Pancreas (tissue), 10 donors: ENCODE measurements at regions not wholly inside any gene's neighbourhood (a gene's known extent, or its start where the extent isn't known, plus 50 kb on each side); places are given as distances from the start of the nearest gene placed in this dataset.

Source experiments
- ATAC-seq, 4 donors: fragments of 200-7000 bp; cut with Tn5 transposase; one replicate each; pipeline versions ENCODE4 v1.8.0 to v1.9.1; 2020; ENCODE audit warnings: mild to moderate bottlenecking in 4 of 4, moderate library complexity in 4 of 4
- DNase-seq, 6 donors: peaks; one replicate each; pipeline ENCODE4 v3.0.0-alpha.2; 2020
- FAIRE-seq: peaks from 2 replicates; lab custom pipeline; 2012; peaks lifted over from hg19 to GRCh38; lab: Jason Lieb, UNC
- H3K27ac ChIP-seq, 4 donors: fragments of 200-600 bp; sonication (generic); 1 replicate in 3 of 4; 2 replicates in 1 of 4; pipeline versions ENCODE4 v1.5.0 to v1.8.0; 2020
- H3K27me3 ChIP-seq, 4 donors: fragments of 200-600 bp; one replicate each; pipeline ENCODE4 v1.8.0; 2021
- H3K36me3 ChIP-seq, 3 donors: fragments of 200-600 bp; sonication (generic) in 1 of 3; one replicate each; pipeline versions ENCODE4 v1.5.0 to v1.8.0; 2020 to 2021
- H3K4me1 ChIP-seq, 3 donors: fragments of 200-600 bp; one replicate each; pipeline ENCODE4 v1.8.0; 2021
- H3K4me3 ChIP-seq, 4 donors: fragments of 200-600 bp; sonication (generic) in 2 of 4; one replicate each; pipeline versions ENCODE4 v1.5.0 to v1.8.0; 2020 to 2021
- H3K9me3 ChIP-seq, 4 donors: fragments of 200-600 bp; one replicate each; pipeline ENCODE4 v1.8.0; 2021
- WGBS, 2 donors: extraction: QIAGEN DNeasy Blood & Tissue Kit; methylation state at CpG; one replicate each; pipeline ENCODE4 v1.1.7; 2013; 5-methylcytosine and 5-hydroxymethylcytosine counted together
- intact Hi-C, 3 donors: fragments of 100-400 bp; cut with DNase I; formaldehyde crosslinking; loops; one replicate each; pipeline versions ENCODE4 v1.11.1 to v1.14.2; 2022
- TF ChIP-seq, protein P1 (sequence below), 4 donors: fragments of 200-600 bp; sonication (generic) in 3 of 4; IDR thresholded peaks; one replicate each; pipeline versions ENCODE4 v1.5.0 to v1.8.0; 2021; ENCODE audit warnings: antibody characterized with exemption in 4 of 4
- donor health status: healthy with polysubstance abuse.
- donor health status: DM: no; HTN: no; CAD: no; lungs with moderate emphysema.
- donor health status: DM: no; HTN: no; CAD: no.
- donor health status: control.
- donor health status: control.
- donor health status: Bipolar disorder and iron deficiency.
- donor health status: DM: yes; HTN: yes; CAD: no.
- donor health status: DM: no; HTN: no; CAD: no.
- donor health status: DM: no; HTN: no; CAD: no.
- donor health status: DM: yes; HTN: yes; CAD: no.

DNA sequence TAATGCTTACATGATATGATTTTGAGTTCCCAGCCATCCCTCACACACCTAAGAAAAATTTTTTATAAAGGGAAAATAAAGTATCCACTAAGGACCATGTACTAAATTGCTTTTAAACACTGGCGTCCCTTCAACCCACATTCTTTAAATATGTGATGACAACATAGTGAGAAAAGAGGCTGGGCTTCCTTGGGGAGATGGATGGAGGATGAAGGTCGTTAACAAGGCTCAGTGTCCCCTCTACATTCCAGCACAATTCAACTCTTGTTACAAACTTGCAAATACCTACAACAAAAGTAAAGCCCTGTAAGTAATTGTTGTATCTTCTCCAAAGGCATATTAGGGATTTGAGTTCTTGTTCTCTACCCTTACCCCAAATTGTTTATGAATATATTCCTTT, 87.2 kb upstream of the SLC4A7 start:
- TF ChIP-seq, protein P1, sequence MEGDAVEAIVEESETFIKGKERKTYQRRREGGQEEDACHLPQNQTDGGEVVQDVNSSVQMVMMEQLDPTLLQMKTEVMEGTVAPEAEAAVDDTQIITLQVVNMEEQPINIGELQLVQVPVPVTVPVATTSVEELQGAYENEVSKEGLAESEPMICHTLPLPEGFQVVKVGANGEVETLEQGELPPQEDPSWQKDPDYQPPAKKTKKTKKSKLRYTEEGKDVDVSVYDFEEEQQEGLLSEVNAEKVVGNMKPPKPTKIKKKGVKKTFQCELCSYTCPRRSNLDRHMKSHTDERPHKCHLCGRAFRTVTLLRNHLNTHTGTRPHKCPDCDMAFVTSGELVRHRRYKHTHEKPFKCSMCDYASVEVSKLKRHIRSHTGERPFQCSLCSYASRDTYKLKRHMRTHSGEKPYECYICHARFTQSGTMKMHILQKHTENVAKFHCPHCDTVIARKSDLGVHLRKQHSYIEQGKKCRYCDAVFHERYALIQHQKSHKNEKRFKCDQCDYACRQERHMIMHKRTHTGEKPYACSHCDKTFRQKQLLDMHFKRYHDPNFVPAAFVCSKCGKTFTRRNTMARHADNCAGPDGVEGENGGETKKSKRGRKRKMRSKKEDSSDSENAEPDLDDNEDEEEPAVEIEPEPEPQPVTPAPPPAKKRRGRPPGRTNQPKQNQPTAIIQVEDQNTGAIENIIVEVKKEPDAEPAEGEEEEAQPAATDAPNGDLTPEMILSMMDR (IDR thresholded peaks at IDR 0.05), result no peak
- DNase-seq, result no peak
- intact Hi-C loops, result no loop called here
- no peak for ATAC-seq
- Histone ChIP-seq H3K4me1 (no peaks in the 10 kb centered on the region), H3K27ac (no peak overlapping the region), H3K36me3 (no peaks in the 10 kb centered on the region), H3K27me3 (no peaks in the 10 kb centered on the region), H3K9me3 (no peaks in the 10 kb centered on the region), H3K4me3 (no peak overlapping the region)
- no peak for FAIRE-seq
- 49 to 57% methylated on average over 2 of the region's 2 CpGs for WGBS, 2 donors

DNA sequence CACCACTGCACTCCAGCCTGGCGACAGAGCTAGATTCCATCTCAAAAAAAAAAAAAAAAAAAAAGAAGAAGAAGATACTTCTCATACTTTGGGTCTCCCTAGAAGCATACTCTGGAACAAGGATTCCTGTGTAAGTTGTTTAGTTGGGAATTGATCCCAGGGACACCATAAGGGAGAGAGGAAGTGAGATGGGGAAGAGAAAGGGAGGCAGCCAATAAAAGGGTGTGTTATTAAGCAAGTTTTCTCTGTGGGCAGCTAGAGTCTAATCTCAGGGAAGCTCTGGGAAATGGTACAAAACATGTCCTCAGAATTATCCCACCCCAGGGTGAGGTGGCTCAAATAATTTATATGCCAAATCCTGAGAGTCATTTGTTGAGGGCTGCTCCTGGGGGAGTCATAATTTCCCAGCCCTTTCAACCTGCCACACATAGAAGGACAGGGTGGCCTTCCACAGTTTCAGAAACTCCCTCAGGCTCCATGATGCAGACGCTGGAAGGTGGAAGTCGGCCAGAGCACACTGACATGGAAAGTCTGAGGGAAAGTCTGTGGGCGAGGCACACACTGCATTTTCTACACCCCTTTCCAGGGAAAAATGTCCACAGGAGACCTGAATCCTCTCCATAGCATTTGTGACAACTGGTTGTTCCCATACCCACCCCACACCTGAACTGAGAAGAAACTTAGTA, 86.4 kb upstream of the SLC4A7 start:
- WGBS, 2 donors, result 65 to 66% methylated on average over 4 of the region's 4 CpGs
- Histone ChIP-seq H3K36me3 (no peaks in the 10 kb centered on the region), H3K4me3 (no peak overlapping the region), H3K27ac (no peak overlapping the region), H3K9me3 (no peaks in the 10 kb centered on the region), H3K27me3 (no peaks in the 10 kb centered on the region), H3K4me1 (no peaks in the 10 kb centered on the region)
- FAIRE-seq (no peak), DNase-seq (no peak), ATAC-seq (no peak)
- TF ChIP-seq, protein P1 (IDR thresholded peaks at IDR 0.05), result no peak
- intact Hi-C loops, result no loop called here

DNA sequence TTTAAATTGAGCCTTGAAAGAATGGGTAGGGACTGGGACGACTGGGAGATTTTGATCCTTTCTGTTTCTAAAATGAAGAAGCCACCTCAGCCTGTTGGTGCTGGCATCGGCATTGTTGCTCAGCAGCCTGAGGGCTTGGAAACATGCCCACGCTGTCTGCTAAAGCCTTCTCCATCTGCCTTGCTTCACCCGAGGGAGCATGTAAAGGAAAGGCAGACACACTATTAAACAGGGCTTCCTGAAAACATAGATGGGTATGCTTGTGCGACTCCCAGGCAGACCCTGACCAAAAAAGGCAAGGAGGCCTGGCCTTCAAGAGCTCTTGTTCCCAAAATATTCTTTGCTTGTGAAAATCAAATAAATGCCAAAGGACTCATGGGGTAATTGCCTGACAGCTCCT, 84.2 kb upstream of the SLC4A7 start:
- peak in 2 of 4 donors; percentile 28 to 79 for ATAC-seq
- no peaks in the 10 kb centered on the region for H3K36me3 ChIP-seq
- DNase-seq, result peak in 2 of 6 donors; percentile 17 to 54
- no peaks in the 10 kb centered on the region for H3K9me3 ChIP-seq
- intact Hi-C loops, result no loop called here
- FAIRE-seq, result no peak
- TF ChIP-seq, protein P1 (IDR thresholded peaks at IDR 0.05), result no peak
- no peaks in the 10 kb centered on the region for H3K27me3 ChIP-seq
- no peak overlapping the region for H3K4me3 ChIP-seq
- no peaks in the 10 kb centered on the region for H3K4me1 ChIP-seq
- 54 to 57% methylated on average over 5 of the region's 5 CpGs for WGBS, 2 donors
- H3K27ac ChIP-seq, result no peak overlapping the region

DNA sequence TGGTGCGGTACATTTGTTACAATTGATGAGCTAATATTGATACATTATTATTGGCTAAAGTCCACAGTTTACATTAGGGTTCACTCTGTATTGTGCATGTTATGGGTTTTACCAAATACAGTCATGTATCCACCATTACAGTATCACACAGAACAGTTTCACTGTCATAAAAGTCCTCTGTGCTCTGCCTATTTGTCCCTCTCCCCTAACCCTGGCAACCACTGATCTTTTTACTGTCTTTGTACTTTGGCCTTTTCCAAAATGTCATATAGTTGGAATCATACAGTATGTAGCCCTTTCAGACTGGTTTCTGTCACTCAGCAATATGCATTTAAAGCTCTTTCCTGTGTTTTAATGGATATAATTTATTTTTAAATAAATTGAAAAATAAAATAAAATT, 83.1 kb upstream of the SLC4A7 start:
- Histone ChIP-seq H3K27me3 (no peaks in the 10 kb centered on the region), H3K27ac (no peak overlapping the region), H3K4me3 (no peak overlapping the region), H3K4me1 (no peaks in the 10 kb centered on the region), H3K36me3 (no peaks in the 10 kb centered on the region), H3K9me3 (no peaks in the 10 kb centered on the region)
- ATAC-seq (no peak), DNase-seq (no peak), FAIRE-seq (no peak)
- intact Hi-C loops, result no loop called here
- 84 to 91% methylated on average over 1 of the region's 1 CpG for WGBS, 2 donors
- TF ChIP-seq, protein P1 (IDR thresholded peaks at IDR 0.05), result no peak

DNA sequence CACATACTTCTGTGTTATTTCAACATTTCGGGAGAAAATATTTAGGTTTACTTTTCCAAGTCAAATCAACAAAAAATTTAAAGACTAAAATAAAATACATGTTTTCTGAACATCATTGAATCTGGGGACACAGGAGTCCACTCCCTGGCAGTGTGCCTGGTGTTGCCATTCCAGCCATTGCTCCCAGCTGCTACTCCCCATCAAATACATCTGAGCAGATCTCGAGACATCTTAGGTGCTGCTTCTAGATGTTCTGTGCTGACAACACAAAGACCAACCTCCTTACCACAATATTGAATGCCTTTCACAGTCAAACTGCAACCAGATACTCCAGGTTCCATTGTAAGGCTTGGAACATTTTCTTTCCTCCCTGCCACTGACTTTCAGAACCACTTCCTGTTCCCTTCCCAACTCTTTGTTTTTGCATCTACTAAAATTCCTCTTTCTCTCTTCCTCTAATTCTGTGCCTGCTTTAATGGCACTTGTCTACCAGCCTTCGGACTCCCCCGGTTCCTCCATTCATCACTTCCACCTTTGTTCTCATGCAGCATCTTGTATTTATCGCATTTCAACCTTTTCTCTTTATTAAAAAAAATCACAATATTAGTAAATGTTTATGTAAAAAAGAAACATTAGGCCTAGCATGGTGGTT, 81.1 kb upstream of the SLC4A7 start:
- WGBS, 2 donors, result 83 to 88% methylated on average over 5 of the region's 5 CpGs
- intact Hi-C loops, result no loop called here
- no peaks in the 10 kb centered on the region for H3K4me1 ChIP-seq
- H3K4me3 ChIP-seq, result no peak overlapping the region
- no peaks in the 10 kb centered on the region for H3K9me3 ChIP-seq
- ATAC-seq, result no peak
- no peaks in the 10 kb centered on the region for H3K27me3 ChIP-seq
- no peak for FAIRE-seq
- no peaks in the 10 kb centered on the region for H3K36me3 ChIP-seq
- TF ChIP-seq, protein P1 (IDR thresholded peaks at IDR 0.05), result no peak
- no peak for DNase-seq
- H3K27ac ChIP-seq, result no peak overlapping the region
